HCT116 (cell line): ENCODE measurements at regions not wholly inside any gene's neighbourhood (a gene's known extent, or its start where the extent isn't known, plus 50 kb on each side); places are given as distances from the start of the nearest gene placed in this dataset.

Experiments
- ATAC-seq: fragments of 200-7000 bp; cut with Tn5 transposase; 2 replicates; pipeline ENCODE4 v1.9.1; 2020; ENCODE audit warnings: mild to moderate bottlenecking, moderate library complexity
- BruUV-seq: library from RNA; stranded (reverse); fragments of 400-500 nt; replicated peaks from 2 replicates; lab custom pipeline; 2021; lab: Mats Ljungman, UMichigan
- CTCF ChIA-PET: fragments of 300-600 bp; sonication (Branson Sonifier 250); formaldehyde crosslinking; loops from one replicate; lab custom pipeline; 2021; ENCODE audit warnings: antibody characterized with exemption; lab: Charles Lee
- POLR2A ChIA-PET: fragments of 300-600, 350-600 bp; sonication (Branson Sonifier 250); formaldehyde crosslinking; loops from one replicate; lab custom pipeline; 2021; ENCODE audit warnings: antibody characterized with exemption; lab: Charles Lee
- RAD21 ChIA-PET, 2 experiments: fragments of 300-600 bp; sonication (Branson Sonifier 250); formaldehyde crosslinking; loops; one replicate each; lab custom pipeline; 2023; ENCODE audit warnings: low total read pairs in 2 of 2; ENCODE audit not compliant: uncharacterized antibody in 2 of 2, unreplicated experiment in 2 of 2, low non-redundant PET in 1 of 2; lab: Charles Lee
- DNase-seq: peaks from one replicate; pipeline ENCODE4 v3.0.0-alpha.2; 2010; ENCODE audit warnings: low read depth, low spot score
- H2AFZ ChIP-seq: fragments of 200-600 bp; shearing (Covaris generic), sonication (generic); 2 replicates; pipeline ENCODE4 v1.6.1; 2017; ENCODE audit warnings: low read depth, mixed run types, mixed read lengths, antibody characterized with exemption, low read length; ENCODE audit not compliant: poor library complexity, severe bottlenecking
- H3K27ac ChIP-seq: 2 replicates; pipeline ENCODE4 v1.5.1; 2012; ENCODE audit warnings: low read depth, low read length
- H3K27me3 ChIP-seq: fragments of 200-600 bp; sonication (generic); 2 replicates; pipeline ENCODE4 v1.6.1; 2016; ENCODE audit warnings: mixed run types, low read length, mixed read lengths; ENCODE audit not compliant: insufficient read depth
- H3K36me3 ChIP-seq, 2 experiments: fragments of 200-500 bp in 1 of 2; fragments of 200-600 bp in 1 of 2; sonication (Bioruptor generic) in 1 of 2; sonication (generic) in 1 of 2; 2 replicates each; pipeline versions ENCODE4 v1.5.1 to v1.6.1; 2014 to 2016; ENCODE audit warnings: low read length in 2 of 2, inconsistent platforms in 1 of 2, mixed read lengths in 1 of 2, mixed run types in 1 of 2; ENCODE audit not compliant: insufficient read depth in 2 of 2, control insufficient read depth in 1 of 2
- H3K4me1 ChIP-seq, 2 experiments: fragments of 200-600 bp in 1 of 2; sonication (generic) in 1 of 2; 2 replicates each; pipeline versions ENCODE4 v1.5.1 to v1.6.1; 2012 to 2017; ENCODE audit warnings: low read length in 2 of 2, inconsistent platforms in 1 of 2, mild to moderate bottlenecking in 1 of 2, mixed read lengths in 1 of 2, mixed run types in 1 of 2, moderate library complexity in 1 of 2; ENCODE audit not compliant: insufficient read depth in 2 of 2, control insufficient read depth in 1 of 2
- H3K4me2 ChIP-seq: fragments of 200-600 bp; sonication (generic); 2 replicates; pipeline ENCODE4 v1.6.1; 2017; ENCODE audit warnings: mixed run types, low read length, mixed read lengths
- H3K4me3 ChIP-seq, 2 experiments: fragments of 200-600 bp in 1 of 2; sonication (generic) in 1 of 2; replicated peaks in 1 of 2; 2 replicates each; pipeline ENCODE4 v1.5.1; 2011 to 2016; ENCODE audit warnings: low read length in 2 of 2, control low read depth in 1 of 2, low read depth in 1 of 2, mild to moderate bottlenecking in 1 of 2, mixed read lengths in 1 of 2, mixed run types in 1 of 2
- H3K79me2 ChIP-seq: fragments of 200-600 bp; sonication (generic); 2 replicates; pipeline ENCODE4 v1.6.1; 2017; ENCODE audit warnings: mild to moderate bottlenecking, mixed run types, low read length, moderate library complexity, mixed read lengths; ENCODE audit not compliant: insufficient read depth
- H3K9ac ChIP-seq: fragments of 200-600 bp; sonication (generic); 2 replicates; pipeline ENCODE4 v1.6.1; 2016; ENCODE audit warnings: low read length, mixed read lengths
- H3K9me2 ChIP-seq: fragments of 200-600 bp; sonication (generic), shearing (Covaris generic); 2 replicates; pipeline ENCODE4 v1.6.1; 2017; ENCODE audit warnings: mixed run types, mild to moderate bottlenecking, moderate library complexity; ENCODE audit not compliant: insufficient read depth
- H3K9me3 ChIP-seq, 2 experiments: fragments of 200-500 bp in 1 of 2; fragments of 200-600 bp in 1 of 2; sonication (Bioruptor generic) in 1 of 2; sonication (generic) in 1 of 2; 2 replicates each; pipeline ENCODE4 v1.6.1; 2014 to 2017; ENCODE audit warnings: low read length in 2 of 2, mixed read lengths in 2 of 2, inconsistent platforms in 1 of 2, low read depth in 1 of 2, mild to moderate bottlenecking in 1 of 2, mixed run types in 1 of 2, moderate library complexity in 1 of 2; ENCODE audit not compliant: control insufficient read depth in 1 of 2, insufficient read depth in 1 of 2
- H4K20me1 ChIP-seq: fragments of 200-600 bp; sonication (generic), shearing (Covaris generic); 2 replicates; pipeline ENCODE4 v1.6.1; 2017; ENCODE audit warnings: mixed run types, mild to moderate bottlenecking, moderate library complexity; ENCODE audit not compliant: insufficient read depth
- ATF3 ChIP-seq: IDR thresholded peaks from 2 replicates; pipeline ENCODE4 v1.6.1; 2012
- CEBPB ChIP-seq: IDR thresholded peaks from 2 replicates; pipeline ENCODE4 v1.6.1; 2012; ENCODE audit warnings: low read depth
- CTCF ChIP-seq, 3 experiments: fragments of 200-600 bp in 1 of 3; sonication (generic) in 1 of 3; IDR thresholded peaks in 2 of 3; conservative IDR thresholded peaks in 1 of 3; 2 replicates each; pipeline ENCODE4 v1.5.1; 2012 to 2017; ENCODE audit warnings: low read depth in 2 of 3, low read length in 2 of 3, antibody characterized with exemption in 1 of 3, borderline replicate concordance in 1 of 3, control low read depth in 1 of 3, mild to moderate bottlenecking in 1 of 3, mixed read lengths in 1 of 3, mixed run types in 1 of 3, moderate library complexity in 1 of 3; ENCODE audit not compliant: insufficient read depth in 1 of 3
- ELF1 ChIP-seq: IDR thresholded peaks from 2 replicates; pipeline ENCODE4 v1.6.1; 2012; ENCODE audit warnings: low read depth, borderline replicate concordance
- EZH2phosphoT487 ChIP-seq: fragments of 200-600 bp; IDR thresholded peaks from 2 replicates; pipeline ENCODE4 v1.6.1; 2018; ENCODE audit warnings: antibody characterized with exemption, borderline replicate concordance
- FOSL1 ChIP-seq: IDR thresholded peaks from 2 replicates; pipeline ENCODE4 v1.6.1; 2012; ENCODE audit warnings: low read depth
- JUND ChIP-seq: IDR thresholded peaks from 2 replicates; pipeline ENCODE4 v1.6.1; 2012
- POLR2A ChIP-seq: IDR thresholded peaks from 2 replicates; pipeline ENCODE4 v1.7.0; 2011; ENCODE audit warnings: borderline replicate concordance; ENCODE audit not compliant: insufficient read depth, insufficient read length; ENCODE audit errors: extremely low read depth
- POLR2AphosphoS5 ChIP-seq: IDR thresholded peaks from 2 replicates; pipeline ENCODE4 v1.6.1; 2011; ENCODE audit warnings: mild to moderate bottlenecking, low read depth, low read length, moderate library complexity
- SIN3A ChIP-seq: IDR thresholded peaks from 2 replicates; pipeline ENCODE4 v1.6.1; 2012; ENCODE audit warnings: low read depth
- SP1 ChIP-seq: IDR thresholded peaks from 2 replicates; pipeline ENCODE4 v1.6.1; 2012; ENCODE audit warnings: low read depth
- SRF ChIP-seq: IDR thresholded peaks from 2 replicates; pipeline ENCODE4 v1.6.1; 2012; ENCODE audit warnings: low read depth
- TCF7L2 ChIP-seq: IDR thresholded peaks from 2 replicates; pipeline ENCODE4 v1.7.0; 2011; ENCODE audit warnings: borderline replicate concordance, inconsistent platforms; ENCODE audit not compliant: insufficient read depth, insufficient read length; ENCODE audit errors: extremely low read depth
- YY1 ChIP-seq: IDR thresholded peaks from 2 replicates; pipeline ENCODE4 v1.6.1; 2011; ENCODE audit warnings: low read length, low read depth, moderate library complexity, mild to moderate bottlenecking; ENCODE audit not compliant: insufficient replicate concordance; ENCODE audit errors: extremely low read depth
- ZNF274 ChIP-seq: fragments of 200-500 bp; sonication (Bioruptor generic); IDR thresholded peaks from 2 replicates; pipeline ENCODE4 v1.6.1; 2014; ENCODE audit warnings: mild to moderate bottlenecking, low read depth, low read length, inconsistent platforms
- intact Hi-C: fragments of 100-400 bp; cut with micrococcal nuclease; formaldehyde crosslinking; loops from 2 replicates; pipeline ENCODE4 v1.10.0; 2022

- TF ChIP-seq SRF (no peak), EZH2phosphoT487 (no peak), SIN3A (no peak), SP1 (no peak), ATF3 (no peak), ELF1 (no peak), CTCF (IDR thresholded peaks at IDR 0.05 in 2 of 3, conservative IDR thresholded peaks at IDR 0.05 in 1 of 3; ENCODE audit: borderline replicate concordance in 1 of 3, insufficient read depth in 1 of 3, low read depth in 2 of 3, low read length in 2 of 3) (no peak), JUND (no peak), CEBPB (no peak), POLR2A (no peak), ZNF274 (no peak), POLR2AphosphoS5 (no peak), YY1 (no peak), TCF7L2 (no peak), FOSL1 (no peak)
- TF ChIP-seq, all 23 proteins: peak for 0
- Histone ChIP-seq H2AFZ (no peak overlapping the region), H3K4me1 (no peaks in the 10 kb centered on the region), H3K79me2 (no peaks in the 10 kb centered on the region), H3K9ac (no peak overlapping the region), H4K20me1 (no peaks in the 10 kb centered on the region), H3K4me3 (no peak overlapping the region), H3K27ac (no peak overlapping the region), H3K36me3 (no peaks in the 10 kb centered on the region), H3K27me3 (no peaks in the 10 kb centered on the region), H3K9me3 (peaks cover 0 to 5% of the 10 kb centered on the region in 2 experiments; a peak in 1 of 4 replicates), H3K9me2 (no peaks in the 10 kb centered on the region), H3K4me2 (no peak overlapping the region)
- BruUV-seq = no TSS peak
- intact Hi-C loops = no loop called here
- ChIA-PET POLR2A (no interaction called here), RAD21 (no interaction called here), CTCF (no interaction called here)
- no peak for DNase-seq
- no peak for ATAC-seq
Observed at GRCh38 chr16:64203126-64203525, 918.7 kb downstream of the CDH11 start.
